ENCODE measurements at regions not wholly inside any gene's neighbourhood (a gene's known extent, or its start where the extent isn't known, plus 50 kb on each side); places are given as distances from the start of the nearest gene placed in this dataset.
A peak's percentile ranks its signal among the peaks of the same experiment; 100 is the strongest.

DNA sequence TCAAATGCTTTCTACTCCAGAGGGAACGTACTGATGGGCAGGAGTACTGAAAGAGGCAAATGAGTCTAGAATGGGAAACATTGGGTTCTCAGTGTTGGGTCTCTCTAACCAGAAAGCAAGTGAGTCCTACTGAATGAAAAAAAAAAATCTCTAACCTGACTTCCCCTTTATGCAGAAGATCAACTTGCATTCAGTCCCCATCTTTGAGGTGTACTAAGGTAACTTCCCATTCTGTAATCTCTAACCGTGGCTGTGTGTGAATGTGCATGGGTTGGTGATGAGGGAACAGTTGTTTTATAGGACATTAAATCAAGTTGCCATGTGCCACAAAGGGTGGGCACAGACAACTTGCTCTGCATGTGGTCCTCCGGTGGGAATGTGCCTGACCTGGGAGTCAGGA, 264.6 kb upstream of the CLINT1 start:
- in situ Hi-C loops (cut with HindIII; ENCODE audit: low pct_unique_long_range_greater_than_20kb, low sequenced_read_pairs), result no loop called here
- no peak for TF ChIP-seq JUND (IDR thresholded peaks at IDR 0.05; ENCODE audit: low read depth)
- DNase-seq (ENCODE audit: low read depth in 1 of 2, low spot score in 1 of 2), result no peak

DNA sequence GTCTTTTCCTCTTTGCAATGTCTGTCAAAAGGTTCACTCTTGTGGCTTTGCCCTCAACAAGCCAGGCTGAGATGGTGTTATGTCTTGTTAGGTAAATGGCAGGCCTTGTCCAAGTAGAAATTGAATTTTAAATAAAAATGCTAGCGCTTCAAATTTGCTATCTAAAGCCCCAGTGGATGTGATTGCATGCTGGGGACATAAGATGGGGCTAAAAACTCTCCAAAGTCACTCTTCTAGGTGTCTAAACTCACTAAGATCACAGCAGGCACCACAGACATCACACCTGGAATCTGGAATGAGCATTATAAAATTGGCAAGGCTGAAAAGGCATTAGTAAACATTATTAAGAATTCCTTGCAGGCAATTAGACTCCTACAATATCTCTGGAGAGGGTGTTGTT, 262.7 kb upstream of the CLINT1 start:
- in situ Hi-C loops (cut with HindIII; ENCODE audit: low pct_unique_long_range_greater_than_20kb, low sequenced_read_pairs), result no loop called here
- no peak for TF ChIP-seq JUND (IDR thresholded peaks at IDR 0.05; ENCODE audit: low read depth)
- DNase-seq (ENCODE audit: low read depth in 1 of 2, low spot score in 1 of 2), result no peak

DNA sequence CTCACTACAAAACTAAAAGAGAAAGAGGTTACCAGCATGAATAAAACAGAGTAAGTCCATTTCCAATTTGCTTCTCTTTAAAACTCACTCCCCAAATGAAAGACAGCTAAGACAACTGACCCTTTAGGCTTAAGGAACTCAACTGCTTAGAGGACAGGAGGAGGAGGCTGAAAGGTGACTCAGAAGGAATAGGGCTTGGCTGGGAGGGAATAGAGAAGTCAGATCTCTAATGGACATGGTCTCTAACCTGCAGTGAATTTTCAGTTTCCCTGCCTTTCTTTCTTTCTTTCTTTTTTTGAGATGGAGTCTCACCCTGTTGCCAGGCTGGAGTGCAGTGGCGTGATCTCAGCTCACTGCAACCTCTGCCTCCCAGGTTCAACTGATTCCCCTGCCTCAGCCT, 261.8 kb upstream of the CLINT1 start:
- no peak for TF ChIP-seq JUND (IDR thresholded peaks at IDR 0.05; ENCODE audit: low read depth)
- DNase-seq (ENCODE audit: low read depth in 1 of 2, low spot score in 1 of 2), result no peak
- in situ Hi-C loops (cut with HindIII; ENCODE audit: low pct_unique_long_range_greater_than_20kb, low sequenced_read_pairs), result no loop called here

DNA sequence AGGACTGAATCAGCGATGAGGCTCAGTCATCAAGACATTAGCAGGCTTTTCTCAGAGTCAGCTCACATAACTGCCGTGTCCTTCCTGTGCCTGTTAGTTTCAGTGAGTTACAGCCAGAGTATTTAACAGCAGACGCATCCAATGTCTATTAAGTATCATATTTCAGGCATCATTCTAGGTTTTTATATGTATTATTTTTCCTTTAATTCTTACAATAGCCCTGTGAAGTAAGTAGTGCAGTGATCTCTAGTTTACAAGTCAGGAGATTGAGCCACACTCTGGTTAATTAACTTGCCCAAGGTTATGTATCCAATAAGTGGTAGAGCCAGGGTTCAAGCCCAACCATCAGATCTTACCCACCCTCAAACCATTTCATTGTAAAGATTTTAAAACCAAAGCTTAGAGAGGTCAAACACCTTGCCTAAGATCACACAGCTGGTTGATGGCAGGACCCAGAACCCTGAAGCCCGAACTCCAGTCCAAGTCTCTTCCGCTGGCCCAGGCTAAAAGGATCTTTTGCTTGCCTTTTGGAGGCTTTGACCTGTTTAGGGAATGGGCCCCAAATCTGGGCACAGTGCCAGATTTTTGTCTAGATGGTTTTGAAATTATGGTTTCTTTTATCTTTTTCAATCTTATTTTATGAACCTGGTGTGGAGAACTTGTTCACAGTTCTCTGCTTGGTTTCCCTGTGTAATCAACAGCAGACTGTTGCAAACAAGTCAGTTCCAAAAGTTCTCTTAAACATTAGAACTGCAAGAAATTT, 261.2 kb upstream of the CLINT1 start:
- in situ Hi-C loops (cut with HindIII; ENCODE audit: low pct_unique_long_range_greater_than_20kb, low sequenced_read_pairs), result no loop called here
- TF ChIP-seq JUND (IDR thresholded peaks at IDR 0.05; ENCODE audit: low read depth), result no peak
- no peak for DNase-seq (ENCODE audit: low read depth in 1 of 2, low spot score in 1 of 2)

DNA sequence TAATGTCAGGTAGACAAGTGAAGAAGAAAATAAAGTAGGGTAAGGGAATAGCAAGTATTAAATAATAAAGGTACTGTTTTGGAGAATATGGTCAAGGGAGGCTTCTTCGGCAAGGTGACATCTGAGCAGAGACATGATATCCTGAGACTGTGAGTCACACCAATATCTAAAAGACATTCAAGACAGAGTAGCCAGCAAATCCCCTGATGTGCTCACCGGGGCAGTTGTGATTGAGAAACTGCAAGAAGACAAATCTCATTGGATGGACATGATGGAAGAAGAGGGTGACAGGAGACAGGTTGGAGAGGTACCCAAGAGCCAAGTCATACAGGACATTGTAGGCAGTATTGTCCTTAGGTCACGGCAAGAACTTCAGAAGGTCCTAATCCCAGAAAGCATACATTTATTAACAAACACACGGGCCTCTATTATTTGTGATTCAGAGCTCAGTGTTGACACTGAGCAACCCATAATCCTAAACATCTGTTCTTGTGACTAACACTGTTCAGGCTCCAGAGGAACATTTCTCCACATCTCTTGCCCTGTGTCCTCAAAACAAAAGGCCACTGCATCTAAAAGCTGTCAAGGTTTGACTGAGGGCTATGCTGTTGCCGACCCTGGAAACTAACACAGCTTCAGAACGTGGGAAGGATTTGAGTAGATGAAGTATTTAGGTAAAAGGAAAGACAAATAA, 258.7 kb upstream of the CLINT1 start:
- in situ Hi-C loops (cut with HindIII; ENCODE audit: low pct_unique_long_range_greater_than_20kb, low sequenced_read_pairs), result no loop called here
- no peak for DNase-seq (ENCODE audit: low read depth in 1 of 2, low spot score in 1 of 2)
- no peak for TF ChIP-seq JUND (IDR thresholded peaks at IDR 0.05; ENCODE audit: low read depth)

DNA sequence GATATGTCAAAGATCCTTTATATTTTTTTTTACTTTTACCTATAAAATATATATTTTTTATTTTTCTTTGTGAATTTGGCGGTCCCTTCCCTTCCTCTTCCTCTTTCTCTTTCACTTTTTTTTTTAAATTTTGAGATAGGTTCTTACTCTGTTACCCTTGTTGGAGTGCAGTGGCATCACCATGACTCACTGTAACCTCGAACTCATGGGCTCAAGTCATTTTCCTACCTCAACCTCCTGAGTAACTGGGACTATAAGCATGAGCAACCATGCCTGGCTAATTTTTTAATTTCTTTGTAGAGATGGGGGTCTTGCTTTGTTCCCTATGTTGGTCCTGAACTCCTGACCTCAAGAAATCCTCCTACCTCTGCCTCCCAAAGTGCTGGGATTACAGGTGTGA, 258.0 kb upstream of the CLINT1 start:
- in situ Hi-C loops (cut with HindIII; ENCODE audit: low pct_unique_long_range_greater_than_20kb, low sequenced_read_pairs), result no loop called here
- TF ChIP-seq JUND (IDR thresholded peaks at IDR 0.05; ENCODE audit: low read depth), result no peak
- DNase-seq (ENCODE audit: low read depth in 1 of 2, low spot score in 1 of 2), result no peak

DNA sequence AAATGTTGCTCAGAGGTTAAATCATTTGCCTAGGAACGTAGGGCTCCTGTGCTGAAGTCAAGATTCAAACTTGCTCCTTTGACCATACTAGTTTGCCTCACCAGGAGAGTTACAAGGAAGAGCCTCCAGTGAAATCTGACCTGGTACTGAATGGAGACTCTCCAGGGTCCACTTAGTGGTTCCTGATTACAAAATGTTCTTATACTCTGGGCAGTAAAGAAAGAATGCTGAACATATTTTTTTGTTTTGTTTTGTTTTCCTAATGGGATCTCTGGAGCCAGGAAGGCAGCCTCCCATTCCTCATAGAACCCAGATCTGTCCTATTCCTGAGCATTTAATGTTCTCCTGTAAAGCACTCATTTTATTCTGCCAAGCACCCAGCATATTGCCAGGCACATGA, 256.5 kb upstream of the CLINT1 start:
- TF ChIP-seq JUND (IDR thresholded peaks at IDR 0.05; ENCODE audit: low read depth), result no peak
- DNase-seq (ENCODE audit: low read depth in 1 of 2, low spot score in 1 of 2), result no peak
- in situ Hi-C loops (cut with HindIII; ENCODE audit: low pct_unique_long_range_greater_than_20kb, low sequenced_read_pairs), result no loop called here

DNA sequence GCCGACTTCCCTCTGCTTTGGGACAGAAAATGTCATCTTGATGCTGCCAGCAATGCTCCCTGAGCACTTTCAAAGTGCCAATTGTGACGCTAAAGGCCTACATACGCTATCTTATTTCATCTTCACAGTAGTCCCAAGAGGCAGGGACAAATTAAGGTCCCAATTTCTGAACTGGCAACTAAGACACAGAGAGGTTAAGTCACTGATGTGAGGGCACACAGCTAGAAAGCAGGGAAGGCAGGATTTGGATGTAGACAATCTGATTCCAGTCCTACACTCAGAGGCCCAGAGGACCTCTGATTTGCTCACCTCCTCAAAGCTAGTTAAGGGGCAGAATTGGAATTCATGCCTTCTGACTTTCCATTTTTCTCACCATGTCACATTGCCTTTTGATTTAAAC, 249.2 kb upstream of the CLINT1 start:
- DNase-seq (ENCODE audit: low read depth in 1 of 2, low spot score in 1 of 2), result no peak
- no peak for TF ChIP-seq JUND (IDR thresholded peaks at IDR 0.05; ENCODE audit: low read depth)
- in situ Hi-C loops (cut with HindIII; ENCODE audit: low pct_unique_long_range_greater_than_20kb, low sequenced_read_pairs), result no loop called here

DNA sequence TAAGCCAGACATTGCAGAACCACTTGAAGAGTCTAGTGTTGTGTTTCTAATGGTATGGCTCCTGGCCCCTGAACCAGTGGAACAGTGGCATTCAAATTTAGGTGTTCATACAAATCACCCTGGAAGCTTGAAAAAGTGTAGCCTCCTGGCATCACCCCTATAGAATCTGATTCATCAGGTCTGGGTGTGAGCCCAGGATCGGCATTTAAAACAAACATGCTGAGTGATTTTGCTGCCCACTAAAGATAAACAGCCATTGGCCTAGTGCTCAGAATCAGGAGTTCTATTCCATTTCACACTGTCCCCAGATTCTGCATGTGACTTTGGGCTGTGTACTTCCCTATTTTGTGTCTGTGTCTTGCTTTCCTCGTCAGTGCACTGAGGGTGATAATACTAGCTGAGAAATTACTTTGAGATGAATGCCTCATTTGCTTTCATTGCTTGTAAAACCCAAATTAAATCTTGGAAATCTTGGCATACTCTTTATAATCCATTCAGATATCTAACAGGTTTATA, 241.5 kb upstream of the CLINT1 start:
- no peak for TF ChIP-seq JUND (IDR thresholded peaks at IDR 0.05; ENCODE audit: low read depth)
- in situ Hi-C loops (cut with HindIII; ENCODE audit: low pct_unique_long_range_greater_than_20kb, low sequenced_read_pairs), result no loop called here
- no peak for DNase-seq (ENCODE audit: low read depth in 1 of 2, low spot score in 1 of 2)

DNA sequence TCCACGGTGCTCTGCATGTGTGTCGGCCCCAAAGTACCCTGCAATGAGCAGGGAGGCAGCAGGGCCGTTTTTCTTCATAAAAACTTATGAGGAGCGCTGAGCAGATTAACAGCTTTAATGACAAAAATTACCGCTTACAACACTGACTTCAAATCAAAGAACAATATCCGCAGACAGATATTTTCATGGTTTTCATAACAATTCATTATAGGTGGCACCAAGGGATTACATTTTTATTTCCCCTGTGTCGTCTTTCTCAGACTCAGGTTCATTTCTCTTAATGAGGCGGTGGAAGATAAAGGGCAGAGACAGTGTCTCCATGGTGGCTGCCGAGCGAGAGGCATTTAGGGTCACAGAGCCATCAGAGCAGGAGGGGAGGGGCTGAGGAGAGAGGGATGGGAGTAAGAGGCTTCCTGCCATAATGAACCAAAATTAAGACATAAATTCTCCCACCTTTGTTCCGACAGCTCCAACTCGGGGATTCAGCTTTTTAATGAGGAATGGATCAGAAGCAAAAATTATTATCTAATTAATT, 240.7 kb upstream of the CLINT1 start:
- TF ChIP-seq JUND (IDR thresholded peaks at IDR 0.05; ENCODE audit: low read depth), result no peak
- no peak for DNase-seq (ENCODE audit: low read depth in 1 of 2, low spot score in 1 of 2)
- in situ Hi-C loops (cut with HindIII; ENCODE audit: low pct_unique_long_range_greater_than_20kb, low sequenced_read_pairs), result no loop called here

DNA sequence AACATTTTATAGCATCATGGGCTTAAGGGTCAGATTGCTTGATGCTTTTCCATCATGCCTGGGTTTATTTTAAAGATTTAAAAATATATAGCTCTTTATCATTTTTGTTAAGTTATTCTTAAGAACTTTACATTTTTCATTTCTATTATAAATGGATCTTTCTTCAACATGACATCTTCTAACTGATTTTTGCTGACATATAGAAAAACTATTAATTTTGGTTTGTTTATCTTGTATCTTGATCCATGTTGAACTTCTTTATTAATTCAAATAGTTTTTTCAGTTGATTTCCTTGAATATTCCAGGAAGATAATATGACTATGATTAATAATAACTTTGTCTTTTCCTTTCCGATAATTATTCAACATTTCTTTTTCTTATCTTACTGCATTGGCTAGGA, 237.9 kb upstream of the CLINT1 start:
- no peak for DNase-seq (ENCODE audit: low read depth in 1 of 2, low spot score in 1 of 2)
- in situ Hi-C loops (cut with HindIII; ENCODE audit: low pct_unique_long_range_greater_than_20kb, low sequenced_read_pairs), result no loop called here
- no peak for TF ChIP-seq JUND (IDR thresholded peaks at IDR 0.05; ENCODE audit: low read depth)

DNA sequence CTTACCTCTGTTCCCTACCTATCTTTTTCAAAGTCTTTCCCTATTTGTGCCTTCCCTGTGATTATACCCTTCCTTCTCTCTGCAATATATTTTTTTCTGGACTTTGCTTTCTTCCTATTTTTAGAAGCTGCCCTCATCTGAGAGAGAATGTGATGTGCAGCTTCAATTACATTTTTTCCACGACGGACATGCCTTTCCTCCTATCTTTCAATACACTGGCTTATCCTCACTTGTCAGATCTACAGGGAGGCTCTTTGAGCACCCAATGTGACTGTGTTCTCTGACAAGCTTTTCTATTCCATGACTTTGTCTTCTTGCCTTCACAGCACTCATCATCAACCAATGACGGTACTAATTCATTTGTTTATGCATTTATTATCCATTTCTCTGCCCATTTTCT, 227.9 kb upstream of the CLINT1 start:
- DNase-seq (ENCODE audit: low read depth in 1 of 2, low spot score in 1 of 2), result no peak
- no peak for TF ChIP-seq JUND (IDR thresholded peaks at IDR 0.05; ENCODE audit: low read depth)
- in situ Hi-C loops (cut with HindIII; ENCODE audit: low pct_unique_long_range_greater_than_20kb, low sequenced_read_pairs), result no loop called here

DNA sequence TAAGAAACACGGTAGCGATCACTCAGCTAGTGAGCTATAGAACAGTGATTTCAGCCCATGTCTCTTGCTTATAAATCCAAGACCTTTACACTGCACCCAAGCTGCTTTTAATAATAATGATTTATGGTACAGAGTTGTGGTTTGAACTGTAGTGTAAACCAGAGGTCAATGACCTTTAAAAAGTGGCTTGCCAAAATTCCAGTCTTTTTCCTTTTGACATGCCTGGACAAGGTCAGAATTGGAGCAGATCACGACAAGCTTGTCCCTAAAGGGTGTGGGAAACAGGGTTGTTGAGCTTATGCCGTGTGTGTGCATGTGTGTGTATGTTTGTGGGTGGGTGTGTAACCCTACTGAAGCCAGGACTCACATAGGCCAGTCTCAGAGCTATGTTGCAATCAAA, 225.3 kb upstream of the CLINT1 start:
- no peak for TF ChIP-seq JUND (IDR thresholded peaks at IDR 0.05; ENCODE audit: low read depth)
- in situ Hi-C loops (cut with HindIII; ENCODE audit: low pct_unique_long_range_greater_than_20kb, low sequenced_read_pairs), result no loop called here
- DNase-seq (ENCODE audit: low read depth in 1 of 2, low spot score in 1 of 2), result peak in 1 of 2 experiments; percentile 10

All from T47D (cell line).